GM19467 (cell line): ENCODE measurements at regions not wholly inside any gene's neighbourhood (a gene's known extent, or its start where the extent isn't known, plus 50 kb on each side); places are given as distances from the start of the nearest gene placed in this dataset.
"Not testable (repeated sequence)": the region's sequence is repeated elsewhere in the genome, so short reads cannot be mapped to it uniquely, and the experiment has no call there.

Experiments used
- ATAC-seq: cut with Tn5 transposase; IDR thresholded peaks from one replicate; pipeline ENCODE4 v1.9.1; 2021; ENCODE audit warnings: mild to moderate bottlenecking, moderate library complexity; ENCODE audit not compliant: unreplicated experiment

- no peak for ATAC-seq
Measured at GRCh38 chr14:86363576-86363975, 833.6 kb downstream of the FLRT2 start.

GRCh38 chr14:86363047-86363446 lies 833.1 kb downstream of the FLRT2 start:
- ATAC-seq: no peak

GRCh38 chr14:86357876-86358275 lies 827.9 kb downstream of the FLRT2 start:
- ATAC-seq: no peak

- no peak for ATAC-seq
Measured at GRCh38 chr14:86357119-86357518, 827.2 kb downstream of the FLRT2 start.

- ATAC-seq: no peak
Measured at GRCh38 chr14:86346818-86347384, 817.0 kb downstream of the FLRT2 start.

GRCh38 chr14:86334355-86334754 lies 804.4 kb downstream of the FLRT2 start:
- ATAC-seq: no peak

- ATAC-seq: no peak
Measured at GRCh38 chr14:86333493-86333892, 803.5 kb downstream of the FLRT2 start.

GRCh38 chr14:86331341-86331740 lies 801.4 kb downstream of the FLRT2 start:
- no peak for ATAC-seq

GRCh38 chr14:86321151-86321550 lies 791.2 kb downstream of the FLRT2 start:
- no peak for ATAC-seq

- ATAC-seq: not testable (repeated sequence)
Measured at GRCh38 chr14:86312154-86312665, 782.3 kb downstream of the FLRT2 start.

- no peak for ATAC-seq
Measured at GRCh38 chr14:86311151-86311550, 781.2 kb downstream of the FLRT2 start.

- ATAC-seq: no peak
Measured at GRCh38 chr14:86310611-86311010, 780.7 kb downstream of the FLRT2 start.

- ATAC-seq: no peak
Measured at GRCh38 chr14:86310148-86310547, 780.2 kb downstream of the FLRT2 start.

GRCh38 chr14:86305058-86305457 lies 775.1 kb downstream of the FLRT2 start:
- no peak for ATAC-seq

GRCh38 chr14:86299994-86300393 lies 770.0 kb downstream of the FLRT2 start:
- ATAC-seq: no peak

- ATAC-seq: no peak
Measured at GRCh38 chr14:86296173-86296572, 766.2 kb downstream of the FLRT2 start.

- ATAC-seq: no peak
Measured at GRCh38 chr14:86288336-86288735, 758.4 kb downstream of the FLRT2 start.

GRCh38 chr14:86279405-86279804 lies 749.5 kb downstream of the FLRT2 start:
- ATAC-seq: no peak

GRCh38 chr14:86257973-86258372 lies 728.0 kb downstream of the FLRT2 start:
- no peak for ATAC-seq

GRCh38 chr14:86243158-86243557 lies 713.2 kb downstream of the FLRT2 start:
- no peak for ATAC-seq

- ATAC-seq: no peak
Measured at GRCh38 chr14:86237733-86238132, 707.8 kb downstream of the FLRT2 start.

GRCh38 chr14:86221755-86222154 lies 691.8 kb downstream of the FLRT2 start:
- no peak for ATAC-seq

GRCh38 chr14:86221000-86221399 lies 691.1 kb downstream of the FLRT2 start:
- no peak for ATAC-seq
